SK-N-SH treated with all-trans-retinoic acid at 6 μM for 48 hours (cell line): ENCODE measurements at regions not wholly inside any gene's neighbourhood (a gene's known extent, or its start where the extent isn't known, plus 50 kb on each side); places are given as distances from the start of the nearest gene placed in this dataset.

ENCODE experiments used
- ATAC-seq: fragments of 200-7000 bp; cut with Tn5 transposase; 3 replicates; pipeline ENCODE4 v1.9.1; 2020; ENCODE audit warnings: mild to moderate bottlenecking, moderate library complexity
- ARNTL ChIP-seq: fragments of 450-650 bp; formaldehyde crosslinking; IDR thresholded peaks from 2 replicates; pipeline ENCODE4 v1.5.0; 2020; ENCODE audit warnings: low read depth, mild to moderate bottlenecking, moderate library complexity, borderline replicate concordance
- BACH2 ChIP-seq: fragments of 250-450 bp; sonication (Bioruptor Pico); IDR thresholded peaks from 2 replicates; pipeline ENCODE4 v1.9.0; 2021; ENCODE audit warnings: mild to moderate bottlenecking, borderline replicate concordance
- CREB5 ChIP-seq: fragments of 250-450 bp; sonication (Bioruptor Pico); IDR thresholded peaks from 2 replicates; pipeline ENCODE4 v1.5.1; 2020; ENCODE audit warnings: low read depth, mild to moderate bottlenecking, moderate library complexity
- CSDC2 ChIP-seq: fragments of 250-450 bp; sonication (Bioruptor Pico); IDR thresholded peaks from 2 replicates; pipeline ENCODE4 v1.5.0; 2020; ENCODE audit warnings: mild to moderate bottlenecking, moderate library complexity
- GLIS3 ChIP-seq: fragments of 250-450 bp; sonication (Bioruptor Pico); IDR thresholded peaks from 2 replicates; pipeline ENCODE4 v1.5.0; 2020; ENCODE audit warnings: mild to moderate bottlenecking, moderate library complexity
- OSR1 ChIP-seq: fragments of 250-450 bp; sonication (Bioruptor Pico); IDR thresholded peaks from 2 replicates; pipeline ENCODE4 v1.8.0; 2022; ENCODE audit warnings: moderate library complexity, mild to moderate bottlenecking, inconsistent platforms
- POU6F1 ChIP-seq: fragments of 250-450 bp; sonication (Bioruptor Pico); IDR thresholded peaks from 2 replicates; pipeline ENCODE4 v1.8.0; 2021; ENCODE audit warnings: low read depth, mild to moderate bottlenecking, moderate library complexity, borderline replicate concordance
- PPARA ChIP-seq: fragments of 250-450 bp; sonication (Bioruptor Pico); IDR thresholded peaks from 2 replicates; pipeline ENCODE4 v1.5.0; 2020; ENCODE audit warnings: mild to moderate bottlenecking, borderline replicate concordance
- SNAI2 ChIP-seq: fragments of 250-450 bp; sonication (Bioruptor Pico); IDR thresholded peaks from 2 replicates; pipeline ENCODE4 v1.5.0; 2020; ENCODE audit warnings: mild to moderate bottlenecking, moderate library complexity
- TCF4 ChIP-seq: fragments of 250-450 bp; sonication (Bioruptor Pico); IDR thresholded peaks from 2 replicates; pipeline ENCODE4 v1.8.0; 2021; ENCODE audit warnings: mild to moderate bottlenecking, moderate library complexity, borderline replicate concordance
- TOX ChIP-seq: fragments of 250-450 bp; sonication (Bioruptor Pico); IDR thresholded peaks from 2 replicates; pipeline ENCODE4 v1.8.0; 2021; ENCODE audit warnings: mild to moderate bottlenecking, moderate library complexity, borderline replicate concordance
- ZC3H10 ChIP-seq: fragments of 250-450 bp; sonication (Bioruptor Pico); IDR thresholded peaks from 2 replicates; pipeline ENCODE4 v1.5.1; 2021; ENCODE audit warnings: mild to moderate bottlenecking, moderate library complexity
- ZFP30 ChIP-seq: fragments of 450-650 bp; formaldehyde crosslinking; IDR thresholded peaks from 2 replicates; pipeline ENCODE4 v1.5.0; 2022; ENCODE audit warnings: mild to moderate bottlenecking, moderate library complexity
- ZNF70 ChIP-seq: fragments of 450-650 bp; formaldehyde crosslinking; IDR thresholded peaks from 2 replicates; pipeline ENCODE4 v1.5.0; 2020; ENCODE audit warnings: mild to moderate bottlenecking, moderate library complexity

- TF ChIP-seq ZFP30 (CRISPR knock-in tag), result no peak
- no peak for TF ChIP-seq CSDC2 (CRISPR knock-in tag)
Measured at GRCh38 chr3:14600075-14600474, 51.5 kb upstream of the CCDC174 start (continued).

GRCh38 chr3:14600856-14601610 is 50.5 kb upstream of the CCDC174 start:
- no peak for ATAC-seq
- TF ChIP-seq TOX (no peak), OSR1 (no peak), PPARA (CRISPR knock-in tag) (no peak), SNAI2 (CRISPR knock-in tag) (no peak), GLIS3 (no peak), TCF4 (CRISPR knock-in tag) (no peak), ARNTL (CRISPR knock-in tag) (no peak), POU6F1 (no peak), BACH2 (CRISPR knock-in tag) (no peak), CREB5 (CRISPR knock-in tag) (no peak), ZNF70 (no peak)

- ATAC-seq, result no peak
- TF ChIP-seq CSDC2 (CRISPR knock-in tag) (no peak), OSR1 (no peak), ZC3H10 (no peak)
Measured at GRCh38 chr3:14601692-14602005, 49.9 kb upstream of the CCDC174 start.
